Ishikawa (cell line): ENCODE measurements at regions not wholly inside any gene's neighbourhood (a gene's known extent, or its start where the extent isn't known, plus 50 kb on each side); places are given as distances from the start of the nearest gene placed in this dataset.

ENCODE experiments used
- CEBPB ChIP-seq: IDR thresholded peaks from 2 replicates; pipeline ENCODE4 v1.6.1; 2012
- EGR1 ChIP-seq: IDR thresholded peaks from 2 replicates; pipeline ENCODE4 v1.6.1; 2012
- EP300 ChIP-seq: IDR thresholded peaks from 2 replicates; pipeline ENCODE4 v1.6.1; 2012; ENCODE audit warnings: borderline replicate concordance

- TF ChIP-seq CEBPB = no peak
- TF ChIP-seq EP300 = no peak
- TF ChIP-seq EGR1 = no peak
Observed at GRCh38 chr13:90696254-90696653, 651.2 kb upstream of the MIR17HG start.
